ENCODE measurements at regions not wholly inside any gene's neighbourhood (a gene's known extent, or its start where the extent isn't known, plus 50 kb on each side); places are given as distances from the start of the nearest gene placed in this dataset.

DNA sequence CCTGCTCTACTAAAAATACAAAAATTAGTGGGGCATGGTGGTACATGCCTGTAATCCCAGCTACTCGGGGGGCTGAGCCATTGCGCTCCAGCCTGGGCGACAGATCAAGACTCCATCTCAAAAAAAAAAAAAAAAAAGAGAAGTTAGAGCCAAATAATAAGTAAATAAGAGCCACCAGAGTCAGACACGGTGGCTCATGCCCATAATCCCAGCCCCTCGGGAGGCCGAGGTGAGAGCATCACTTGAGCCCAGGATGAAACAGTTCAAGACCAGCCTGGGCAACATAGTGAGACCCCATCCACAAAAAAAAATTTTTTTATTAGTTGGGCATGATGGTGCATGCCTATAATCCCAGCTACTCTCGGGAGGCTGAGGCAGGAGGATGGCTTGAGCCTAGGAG, 85.8 kb upstream of the LARP1 start:
- no peak for TF ChIP-seq GATA2 (IDR thresholded peaks at IDR 0.05; ENCODE audit: insufficient read depth, insufficient read length, low read depth, low read length)
- no peak for TF ChIP-seq CTCF (IDR thresholded peaks at IDR 0.05; ENCODE audit: extremely low read depth in 1 of 2, insufficient read depth in 1 of 2, low read depth in 1 of 2, low read length in 2 of 2)
- TF ChIP-seq POLR2AphosphoS5 (IDR thresholded peaks at IDR 0.05; ENCODE audit: insufficient read depth, low read depth, low read length) = no peak
- TF ChIP-seq POLR2A (IDR thresholded peaks at IDR 0.05; ENCODE audit: low read depth, low read length) = no peak
- no peak for TF ChIP-seq MYC (IDR thresholded peaks at IDR 0.05; ENCODE audit: low read depth, low read length)
- TF ChIP-seq MAX (IDR thresholded peaks at IDR 0.05; ENCODE audit: insufficient read depth, insufficient read length) = no peak
- no peak for TF ChIP-seq EZH2 (IDR thresholded peaks at IDR 0.05; ENCODE audit: borderline replicate concordance, low read depth, low read length, severe bottlenecking)
- no peak for TF ChIP-seq JUN (IDR thresholded peaks at IDR 0.05; ENCODE audit: borderline replicate concordance, insufficient read depth, insufficient read length, low read depth)
- TF ChIP-seq FOS (IDR thresholded peaks at IDR 0.05; ENCODE audit: borderline replicate concordance, insufficient read depth, low read length) = no peak

Data from endothelial cell of umbilical vein (primary cell).